Liver (tissue), 8 donors: ENCODE measurements at regions not wholly inside any gene's neighbourhood (a gene's known extent, or its start where the extent isn't known, plus 50 kb on each side); places are given as distances from the start of the nearest gene placed in this dataset.

ENCODE experiments used
- DNase-seq: peaks from one replicate; pipeline ENCODE4 v3.0.0-alpha.2; 2017; ENCODE audit warnings: low spot score
- H3K27ac ChIP-seq, 2 donors: one replicate each; pipeline ENCODE4 v1.7.0; 2013; ENCODE audit warnings: inconsistent platforms in 2 of 2, low read length in 2 of 2, control low read depth in 1 of 2, low read depth in 1 of 2, mild to moderate bottlenecking in 1 of 2
- H3K27me3 ChIP-seq, 4 donors: one replicate each; pipeline versions ENCODE4 v1.6.1 to v1.7.0; 2013; ENCODE audit warnings: low read length in 3 of 4, inconsistent platforms in 1 of 4, mild to moderate bottlenecking in 1 of 4, moderate library complexity in 1 of 4; ENCODE audit not compliant: control insufficient read depth in 4 of 4, insufficient read depth in 4 of 4
- H3K36me3 ChIP-seq, 4 donors: one replicate each; pipeline versions ENCODE4 v1.6.1 to v1.7.0; 2013; ENCODE audit warnings: low read length in 3 of 4, mild to moderate bottlenecking in 3 of 4, low read depth in 1 of 4, moderate library complexity in 1 of 4; ENCODE audit not compliant: control insufficient read depth in 4 of 4, insufficient read depth in 3 of 4
- H3K4me1 ChIP-seq, 4 donors: one replicate each; pipeline versions ENCODE4 v1.6.1 to v1.7.0; 2013; ENCODE audit warnings: low read length in 3 of 4, mild to moderate bottlenecking in 3 of 4, moderate library complexity in 1 of 4; ENCODE audit not compliant: control insufficient read depth in 4 of 4, insufficient read depth in 4 of 4
- H3K4me3 ChIP-seq, 3 donors: one replicate each; pipeline versions ENCODE4 v1.6.1 to v1.7.0; 2013; ENCODE audit warnings: low read length in 3 of 3, control low read depth in 1 of 3, low read depth in 1 of 3, mild to moderate bottlenecking in 1 of 3
- H3K9ac ChIP-seq, 2 donors: one replicate each; pipeline ENCODE4 v1.7.0; 2013; ENCODE audit warnings: low read length in 2 of 2, mild to moderate bottlenecking in 2 of 2, moderate library complexity in 2 of 2, control low read depth in 1 of 2, low read depth in 1 of 2
- H3K9me3 ChIP-seq, 4 donors: one replicate each; pipeline versions ENCODE4 v1.6.1 to v1.7.0; 2013; ENCODE audit warnings: low read length in 3 of 4; ENCODE audit not compliant: control insufficient read depth in 4 of 4
- ATF3 ChIP-seq: IDR thresholded peaks from 2 replicates; pipeline ENCODE4 v1.6.1; 2016; ENCODE audit warnings: antibody characterized with exemption
- CTCF ChIP-seq: fragments of 150-350 bp; IDR thresholded peaks from 2 replicates; pipeline ENCODE4 v1.5.1; 2017; ENCODE audit warnings: improper control_type of control experiment, low read depth, low read length; ENCODE audit not compliant: missing input control
- FOXA1 ChIP-seq: IDR thresholded peaks from 2 replicates; pipeline ENCODE4 v1.6.1; 2016; ENCODE audit warnings: antibody characterized with exemption
- FOXA2 ChIP-seq: IDR thresholded peaks from 2 replicates; pipeline ENCODE4 v1.6.1; 2016; ENCODE audit warnings: antibody characterized with exemption
- GABPA ChIP-seq, 2 donors: IDR thresholded peaks in 1 of 2; conservative IDR thresholded peaks in 1 of 2; 2 replicates each; pipeline ENCODE4 v1.6.1; 2016; ENCODE audit warnings: antibody characterized with exemption in 2 of 2, mild to moderate bottlenecking in 1 of 2, moderate library complexity in 1 of 2
- HNF4A ChIP-seq, 2 donors: conservative IDR thresholded peaks; 2 replicates each; pipeline ENCODE4 v1.6.1; 2016; ENCODE audit warnings: antibody characterized with exemption in 2 of 2, mild to moderate bottlenecking in 2 of 2
- HNF4G ChIP-seq: IDR thresholded peaks from 2 replicates; pipeline ENCODE4 v1.6.1; 2016; ENCODE audit warnings: antibody characterized with exemption
- JUND ChIP-seq, 2 donors: IDR thresholded peaks; 2 replicates each; pipeline ENCODE4 v1.6.1; 2016; ENCODE audit warnings: antibody characterized with exemption in 2 of 2
- RAD21 ChIP-seq, 2 donors: IDR thresholded peaks; 2 replicates each; pipeline ENCODE4 v1.6.1; 2016; ENCODE audit warnings: antibody characterized with exemption in 2 of 2, mild to moderate bottlenecking in 2 of 2
- REST ChIP-seq: IDR thresholded peaks from 2 replicates; pipeline ENCODE4 v1.6.1; 2016; ENCODE audit warnings: antibody characterized with exemption, mild to moderate bottlenecking
- RXRA ChIP-seq, 2 donors: IDR thresholded peaks; 2 replicates each; pipeline ENCODE4 v1.6.1; 2017 to 2018; ENCODE audit warnings: antibody characterized with exemption in 2 of 2, mild to moderate bottlenecking in 1 of 2
- SP1 ChIP-seq: IDR thresholded peaks from 2 replicates; pipeline ENCODE4 v1.6.1; 2018; ENCODE audit warnings: antibody characterized with exemption, mild to moderate bottlenecking
- TAF1 ChIP-seq: conservative IDR thresholded peaks from 2 replicates; pipeline ENCODE4 v1.6.1; 2016; ENCODE audit warnings: antibody characterized with exemption, mild to moderate bottlenecking
- WGBS: extraction: QIAGEN DNeasy Blood & Tissue Kit; methylation state at CpG from one replicate; pipeline ENCODE4 v1.1.7; 2013; 5-methylcytosine and 5-hydroxymethylcytosine counted together
- TF ChIP-seq, protein P1 (sequence below): IDR thresholded peaks from 2 replicates; pipeline ENCODE4 v1.6.1; 2016; ENCODE audit warnings: antibody characterized with exemption
- donor health status: healthy.
- donor health status: healthy.
- donor health status: healthy.
- donor health status: healthy.
- donor health status: healthy.

- H3K36me3 ChIP-seq = no peaks in the 10 kb centered on the region
- peaks cover 8 to 23% (median 19%) of the 10 kb centered on the region in 4 donors for H3K4me1 ChIP-seq
- DNase-seq = no peak
- no peak overlapping the region for H3K4me3 ChIP-seq
- H3K9ac ChIP-seq = no peak overlapping the region
- WGBS = 96% methylated on average over 1 of the region's 1 CpG
- TF ChIP-seq RXRA (IDR thresholded peaks at IDR 0.05) (no peak), JUND (IDR thresholded peaks at IDR 0.05) (no peak), SP1 (no peak), GABPA (IDR thresholded peaks at IDR 0.05 in 1 of 2, conservative IDR thresholded peaks at IDR 0.05 in 1 of 2) (no peak)
- H3K27ac ChIP-seq = no peak overlapping the region
- H3K9me3 ChIP-seq = no peaks in the 10 kb centered on the region
- no peaks in the 10 kb centered on the region for H3K27me3 ChIP-seq
These were observed 69.9 kb downstream of the ACTBL2 start for GRCh38 chr5:57412680-57413079.

GRCh38 chr5:57411982-57412381 is 70.6 kb downstream of the ACTBL2 start:
- no peak for DNase-seq
- no peak overlapping the region for H3K4me3 ChIP-seq
- no peaks in the 10 kb centered on the region for H3K9me3 ChIP-seq
- 44% methylated on average over 4 of the region's 4 CpGs for WGBS
- H3K9ac ChIP-seq = no peak overlapping the region
- no peaks in the 10 kb centered on the region for H3K27me3 ChIP-seq
- H3K36me3 ChIP-seq = no peaks in the 10 kb centered on the region
- TF ChIP-seq REST (no peak), HNF4G (peak; percentile 46), ATF3 (peak; percentile 41), FOXA1 (no peak), SP1 (peak; percentile 63), JUND (IDR thresholded peaks at IDR 0.05) (no peak), GABPA (IDR thresholded peaks at IDR 0.05 in 1 of 2, conservative IDR thresholded peaks at IDR 0.05 in 1 of 2) (no peak), CTCF (no peak), RXRA (IDR thresholded peaks at IDR 0.05) (peak; percentile 27 to 81), TAF1 (no peak), FOXA2 (no peak), RAD21 (IDR thresholded peaks at IDR 0.05) (peak in 1 of 2 donors; percentile 4), HNF4A (conservative IDR thresholded peaks at IDR 0.05) (peak; percentile 76 to 81)
- TF ChIP-seq, protein P1, sequence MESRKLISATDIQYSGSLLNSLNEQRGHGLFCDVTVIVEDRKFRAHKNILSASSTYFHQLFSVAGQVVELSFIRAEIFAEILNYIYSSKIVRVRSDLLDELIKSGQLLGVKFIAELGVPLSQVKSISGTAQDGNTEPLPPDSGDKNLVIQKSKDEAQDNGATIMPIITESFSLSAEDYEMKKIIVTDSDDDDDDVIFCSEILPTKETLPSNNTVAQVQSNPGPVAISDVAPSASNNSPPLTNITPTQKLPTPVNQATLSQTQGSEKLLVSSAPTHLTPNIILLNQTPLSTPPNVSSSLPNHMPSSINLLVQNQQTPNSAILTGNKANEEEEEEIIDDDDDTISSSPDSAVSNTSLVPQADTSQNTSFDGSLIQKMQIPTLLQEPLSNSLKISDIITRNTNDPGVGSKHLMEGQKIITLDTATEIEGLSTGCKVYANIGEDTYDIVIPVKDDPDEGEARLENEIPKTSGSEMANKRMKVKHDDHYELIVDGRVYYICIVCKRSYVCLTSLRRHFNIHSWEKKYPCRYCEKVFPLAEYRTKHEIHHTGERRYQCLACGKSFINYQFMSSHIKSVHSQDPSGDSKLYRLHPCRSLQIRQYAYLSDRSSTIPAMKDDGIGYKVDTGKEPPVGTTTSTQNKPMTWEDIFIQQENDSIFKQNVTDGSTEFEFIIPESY = no peak
- H3K27ac ChIP-seq = peak overlapping the region in 1 of 2 donors; percentile 35
- peaks cover 10 to 27% (median 24%) of the 10 kb centered on the region in 4 donors for H3K4me1 ChIP-seq
